ENCODE measurements at regions not wholly inside any gene's neighbourhood (a gene's known extent, or its start where the extent isn't known, plus 50 kb on each side); places are given as distances from the start of the nearest gene placed in this dataset.

DNA sequence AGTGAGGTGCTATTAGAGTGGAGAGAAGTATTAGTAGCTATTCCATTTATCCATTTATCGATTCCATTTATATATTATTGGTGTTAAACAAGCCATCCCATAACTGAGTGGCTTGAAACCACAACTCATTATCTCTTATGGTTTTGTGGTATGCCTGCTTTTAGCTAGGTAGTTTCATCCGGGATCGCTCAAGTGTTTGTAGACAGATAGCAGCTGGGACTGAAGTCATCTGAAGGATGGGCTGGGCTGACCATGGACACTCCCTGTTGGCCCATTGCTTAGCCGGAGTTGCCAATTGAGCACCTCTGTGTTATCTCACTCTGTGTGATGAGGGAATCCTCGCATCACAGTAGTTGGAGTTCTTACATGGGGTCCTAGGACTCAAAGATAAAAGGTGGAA is 622.5 kb downstream of the PLA2G4A start:
- DNase-seq = no peak

DNA sequence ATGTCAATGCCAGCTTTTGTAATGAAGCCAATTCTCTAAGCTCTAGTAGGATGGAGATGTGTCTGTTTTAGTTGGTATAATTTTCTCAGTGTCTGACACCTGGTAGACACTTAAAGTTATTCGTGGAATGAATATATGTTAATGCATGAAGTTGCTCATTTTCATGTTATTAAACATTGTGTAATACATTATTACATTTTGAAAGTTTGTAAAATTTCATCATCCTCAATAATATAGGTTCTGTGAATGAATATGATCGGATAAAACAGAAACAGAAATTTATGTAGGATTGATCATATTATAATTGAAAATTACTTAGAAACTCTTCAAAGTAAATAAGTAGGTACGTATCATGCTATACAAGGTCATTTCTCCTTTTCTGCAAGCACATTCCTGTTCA is 625.3 kb downstream of the PLA2G4A start:
- DNase-seq = no peak

DNA sequence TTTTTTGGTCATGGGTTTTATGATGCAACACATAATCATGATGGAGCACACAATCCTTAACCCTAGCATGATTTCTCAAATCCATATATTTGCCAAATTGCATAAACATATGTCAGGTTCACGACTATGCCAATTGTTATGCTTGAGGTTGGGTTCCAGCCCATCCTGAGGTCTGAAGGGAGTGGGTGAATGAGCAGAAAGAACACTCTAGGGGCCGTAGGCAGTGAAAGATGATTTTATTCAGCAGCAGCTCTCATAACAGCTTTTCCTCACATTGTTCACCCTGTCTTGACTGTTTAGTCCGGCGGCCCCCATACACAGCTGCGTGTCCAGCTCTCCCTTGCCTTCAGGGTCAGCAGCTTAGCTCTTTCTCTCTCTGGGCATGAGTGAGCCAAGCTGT is 627.7 kb downstream of the PLA2G4A start:
- DNase-seq = no peak

DNA sequence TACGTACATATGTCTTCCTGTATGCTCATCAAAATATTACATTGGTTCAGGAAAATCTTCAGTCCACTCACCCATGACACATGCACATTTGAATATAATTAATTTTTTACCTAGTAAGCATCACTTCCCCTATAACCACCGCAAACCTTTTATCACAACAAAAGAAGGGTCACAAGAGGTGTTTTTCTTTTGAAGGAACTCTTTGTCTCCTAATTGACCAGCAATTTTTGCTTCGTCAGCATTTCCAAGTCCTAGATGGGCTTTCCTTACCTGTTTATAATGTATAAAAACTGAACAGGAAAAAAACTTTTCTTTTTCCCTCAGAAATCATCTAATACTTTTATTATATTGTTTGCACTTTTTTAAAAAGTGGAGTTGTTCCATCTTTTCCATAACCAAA is 631.3 kb downstream of the PLA2G4A start:
- no peak for DNase-seq

DNA sequence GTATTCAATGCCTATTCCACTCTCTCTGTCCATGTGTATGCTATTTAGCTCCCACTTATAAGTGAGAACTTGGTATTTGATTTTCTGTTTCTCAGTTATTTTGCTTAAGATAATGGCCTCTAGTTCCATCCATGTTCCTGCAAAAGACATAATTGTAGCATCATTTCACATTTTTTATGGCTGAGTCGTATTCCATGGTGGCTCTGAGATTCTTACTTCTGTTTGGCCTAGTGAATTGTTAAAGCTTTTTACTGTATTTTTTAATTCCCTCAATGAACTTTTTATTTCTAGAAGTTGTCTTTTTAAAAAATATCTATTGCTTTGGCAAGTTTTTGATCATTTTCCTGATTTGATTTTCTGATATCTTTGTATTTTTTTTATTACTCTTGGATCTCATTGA is 635.6 kb downstream of the PLA2G4A start:
- DNase-seq = no peak

DNA sequence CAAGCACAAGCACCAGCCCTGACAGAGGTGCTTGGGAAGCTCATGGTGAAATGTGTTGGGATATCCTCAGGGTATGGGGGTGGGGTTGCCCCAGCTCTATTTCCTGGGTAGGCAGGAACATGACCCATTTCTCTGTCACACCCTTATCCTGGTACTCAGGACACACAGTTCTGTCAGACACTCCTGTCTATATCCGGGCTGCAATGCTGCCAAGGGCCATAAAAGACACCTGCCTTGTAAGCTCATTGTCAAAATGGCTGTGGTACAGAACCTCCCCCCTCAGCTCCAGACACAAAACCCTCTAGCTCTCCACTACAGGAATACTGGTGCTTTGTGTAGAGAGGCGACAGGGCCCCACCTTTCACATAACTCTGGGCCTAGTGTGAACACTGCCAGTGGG is 636.7 kb downstream of the PLA2G4A start:
- no peak for DNase-seq

DNA sequence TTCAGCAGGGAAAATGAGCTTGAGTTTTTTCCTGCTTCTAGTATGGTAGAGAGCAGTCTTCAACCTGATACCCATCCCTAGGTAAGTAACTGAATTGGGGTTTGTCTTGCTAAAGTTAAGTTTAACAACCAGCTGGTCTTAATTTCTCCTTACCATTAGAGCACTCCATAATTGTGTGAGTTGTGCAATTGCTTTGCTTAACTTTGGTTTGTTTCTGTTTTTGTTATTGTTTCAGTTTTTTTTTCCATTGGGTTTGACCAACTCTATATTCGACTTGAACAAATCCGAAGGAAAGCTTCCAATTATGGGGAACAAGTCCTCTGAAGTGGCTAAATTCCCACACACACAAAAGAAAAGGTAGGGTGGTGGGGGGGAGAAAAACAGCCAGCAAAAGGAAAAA is 641.1 kb downstream of the PLA2G4A start:
- DNase-seq = no peak

DNA sequence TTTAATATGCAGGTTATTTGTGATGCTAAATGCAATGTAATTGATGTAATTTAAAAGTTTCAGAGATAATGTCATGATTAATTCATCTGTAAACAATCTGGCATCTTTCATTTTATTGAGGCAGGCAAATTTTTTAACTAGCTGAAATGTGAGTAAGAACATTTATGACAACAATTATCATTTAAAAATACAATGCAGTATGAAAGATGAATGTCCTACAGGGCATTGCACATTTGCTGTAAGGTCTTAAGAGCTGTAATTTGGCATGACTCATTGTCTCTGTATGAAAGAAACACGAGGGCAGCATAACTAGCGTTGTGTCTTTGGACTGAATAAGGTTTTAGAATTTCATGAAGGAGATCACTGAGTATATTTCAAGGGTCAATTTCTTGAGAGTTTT is 642.8 kb downstream of the PLA2G4A start:
- DNase-seq = no peak

DNA sequence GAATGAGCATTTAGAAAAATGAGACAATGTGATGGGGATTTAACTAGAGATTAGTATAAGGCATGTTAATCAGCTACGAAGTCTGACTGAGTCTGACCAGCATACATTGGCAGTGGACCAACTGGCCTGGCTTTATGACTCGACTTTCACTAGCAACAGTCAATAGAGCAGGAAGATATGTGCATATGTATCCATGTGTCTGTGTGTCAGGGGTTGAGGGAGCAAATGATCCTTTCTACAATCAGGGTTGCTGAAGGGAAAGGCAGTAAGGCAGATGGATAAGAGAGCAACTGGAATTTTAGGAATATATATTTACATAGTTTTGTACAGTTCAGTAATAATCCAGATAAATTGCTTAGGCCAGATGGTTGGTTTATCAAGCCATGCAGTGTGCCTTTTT is 645.6 kb downstream of the PLA2G4A start:
- DNase-seq = no peak

DNA sequence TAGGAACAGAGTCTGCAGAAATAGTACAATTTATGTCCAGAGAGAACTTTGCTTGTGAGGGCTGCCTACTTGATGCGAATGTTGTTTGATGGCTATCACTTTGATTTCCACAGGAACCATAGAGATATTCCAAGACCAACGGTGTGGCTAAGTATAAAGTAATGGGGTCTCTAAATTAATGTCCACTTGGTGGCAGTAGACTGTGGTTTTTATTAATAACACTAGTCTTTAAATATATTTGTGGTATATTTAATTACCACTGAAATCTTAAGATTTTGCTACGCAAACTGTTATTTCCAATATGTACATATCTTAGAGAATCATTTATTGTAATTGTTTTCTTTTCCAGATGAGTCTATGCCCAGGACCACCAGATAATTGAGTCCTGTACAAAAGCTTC is 647.9 kb downstream of the PLA2G4A start:
- DNase-seq = no peak

DNA sequence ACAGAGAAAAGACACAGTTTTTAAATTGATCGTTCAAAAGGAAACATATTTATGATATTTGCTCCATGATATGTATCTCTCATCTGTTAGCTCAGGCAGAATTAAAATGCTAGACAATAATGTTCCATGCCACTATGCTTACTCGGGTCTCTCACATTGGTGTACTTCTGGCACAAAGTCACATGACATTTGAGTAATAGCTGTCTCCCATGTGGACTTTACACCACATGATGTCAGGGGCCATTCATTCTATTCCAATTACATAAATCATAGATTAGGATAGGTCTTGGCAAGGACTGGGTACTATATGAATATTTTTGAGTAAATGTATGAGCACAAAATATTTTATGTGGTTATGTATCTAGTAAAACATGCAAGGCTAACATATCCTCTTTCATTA is 648.4 kb downstream of the PLA2G4A start:
- no peak for DNase-seq

DNA sequence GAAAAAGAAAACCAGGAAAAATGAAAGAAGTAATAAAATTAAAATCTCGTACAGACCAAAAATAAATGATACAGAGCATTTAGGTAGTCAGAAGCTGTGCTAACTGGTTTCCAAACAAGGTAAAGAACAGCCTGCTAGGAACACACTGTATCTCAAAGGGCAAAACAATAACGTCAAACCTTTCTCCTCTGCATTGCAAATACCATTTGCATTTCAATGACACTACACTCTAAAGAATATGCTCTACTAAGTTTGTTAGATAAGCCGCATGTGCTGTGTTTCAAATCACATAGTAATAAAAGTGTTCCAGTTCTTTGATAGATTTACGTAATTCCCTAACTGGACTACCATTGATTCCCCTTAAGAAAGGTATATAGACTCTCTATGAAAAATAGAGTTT is 648.8 kb downstream of the PLA2G4A start:
- no peak for DNase-seq

DNA sequence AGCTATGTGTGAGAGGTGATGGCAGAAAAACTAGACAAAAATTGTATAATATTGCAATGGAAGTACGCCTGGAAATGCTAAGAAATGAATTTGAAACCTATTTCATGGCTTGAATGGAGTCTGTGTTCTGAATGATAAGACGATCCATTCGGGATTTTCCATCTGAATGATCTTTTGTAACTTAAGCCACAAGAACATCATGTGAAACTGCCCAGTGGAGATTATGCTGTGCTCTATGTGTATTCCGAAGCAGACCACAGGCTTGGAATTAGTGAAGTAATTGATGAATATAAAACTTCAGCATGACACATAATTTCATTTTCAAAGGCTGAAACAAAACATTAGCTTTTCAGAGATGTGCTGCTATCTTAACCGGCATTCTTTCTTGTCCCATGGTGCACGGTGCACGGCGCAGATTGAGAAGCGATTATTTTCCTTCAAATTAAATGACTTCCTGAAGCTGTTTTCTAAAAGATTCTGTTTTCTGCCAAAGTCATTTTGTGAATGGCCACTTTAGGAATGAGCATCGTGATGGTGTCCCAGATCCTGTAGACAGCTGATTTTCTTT is 652.9 kb downstream of the PLA2G4A start:
- no peak for DNase-seq

DNA sequence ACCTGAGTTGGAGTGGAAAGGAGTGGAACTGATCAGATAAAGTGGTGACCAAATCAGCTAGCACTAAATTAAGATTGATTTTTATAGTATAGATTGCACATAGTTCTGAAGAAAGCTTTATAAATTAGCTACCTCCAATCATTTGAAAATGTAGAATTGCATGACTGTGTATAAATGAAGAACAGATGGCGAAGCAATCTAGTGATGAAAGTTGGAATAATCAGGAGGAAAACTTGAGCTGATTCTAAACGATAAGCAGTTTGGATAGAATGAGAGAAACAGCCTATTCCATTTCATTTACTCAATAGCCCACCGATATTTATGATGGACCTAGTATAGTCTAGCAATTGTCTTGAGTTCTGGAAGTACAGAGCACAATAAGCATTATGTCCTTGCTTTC is 661.5 kb downstream of the PLA2G4A start:
- no peak for DNase-seq

DNA sequence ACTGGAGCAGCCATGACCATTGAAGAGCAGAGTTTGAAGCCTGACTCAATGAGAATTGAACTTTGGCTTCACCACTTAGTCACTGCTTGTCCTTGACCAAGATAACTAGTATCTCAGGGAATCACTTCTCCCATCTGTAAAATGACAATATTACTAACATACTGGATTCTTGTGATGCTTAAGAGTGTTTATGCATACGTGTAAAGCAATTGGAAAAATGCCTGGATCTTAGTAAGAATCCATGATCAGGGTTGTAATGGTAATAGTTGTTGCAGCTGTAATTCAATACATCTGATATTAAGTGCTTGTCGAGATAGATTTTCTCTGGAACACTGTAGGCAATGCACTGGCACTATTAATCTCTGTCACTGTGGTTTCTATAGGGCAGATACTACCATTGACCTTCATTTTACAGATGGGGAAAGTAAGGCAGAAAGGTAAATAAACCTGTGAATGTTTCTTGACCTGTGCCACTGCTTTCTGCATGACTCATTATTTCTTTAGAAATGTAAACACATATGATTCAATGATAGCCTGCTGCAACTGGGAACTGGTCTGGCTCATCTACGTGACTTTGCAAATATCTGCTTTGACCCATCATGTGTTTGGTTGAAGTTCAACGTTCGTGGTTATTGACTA is 662.5 kb downstream of the PLA2G4A start:
- DNase-seq = no peak

DNA sequence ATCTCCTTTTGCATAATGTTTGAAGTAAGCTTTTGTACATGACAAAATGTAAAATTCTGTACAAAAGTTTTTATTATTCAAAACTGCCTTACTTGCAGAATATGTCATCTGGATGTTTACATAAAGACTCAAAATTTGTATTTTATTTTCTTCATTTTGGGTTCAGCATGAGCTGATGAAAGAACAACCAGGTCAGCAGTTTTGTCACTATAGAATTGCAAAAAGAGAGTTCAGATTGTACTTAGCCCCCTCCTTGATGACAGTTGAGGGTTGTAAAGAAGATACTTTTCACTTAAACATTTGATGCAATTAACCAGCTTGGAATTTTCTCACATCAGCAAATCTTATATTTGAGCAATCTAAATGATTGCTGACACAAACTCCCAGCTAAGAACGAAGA is 669.3 kb downstream of the PLA2G4A start:
- DNase-seq = no peak

DNA sequence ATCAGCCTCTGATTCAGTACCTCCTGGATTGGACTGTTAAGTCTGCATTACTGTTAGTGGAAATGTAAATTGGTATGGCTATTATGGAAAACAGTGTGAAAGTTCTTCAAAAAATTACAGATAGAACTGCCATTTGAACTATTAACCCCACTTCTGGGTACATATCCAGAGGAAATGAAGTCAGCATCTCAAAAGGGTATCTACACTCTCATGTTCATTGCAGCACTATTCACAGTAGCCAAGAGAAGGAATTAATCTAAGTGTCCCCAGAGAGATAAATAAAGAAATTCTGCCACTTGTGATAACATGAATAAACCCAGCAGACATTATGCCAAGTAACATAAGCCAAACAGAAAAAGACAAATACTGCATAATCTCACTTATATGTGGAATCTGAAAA is 676.0 kb downstream of the PLA2G4A start:
- DNase-seq = no peak

DNA sequence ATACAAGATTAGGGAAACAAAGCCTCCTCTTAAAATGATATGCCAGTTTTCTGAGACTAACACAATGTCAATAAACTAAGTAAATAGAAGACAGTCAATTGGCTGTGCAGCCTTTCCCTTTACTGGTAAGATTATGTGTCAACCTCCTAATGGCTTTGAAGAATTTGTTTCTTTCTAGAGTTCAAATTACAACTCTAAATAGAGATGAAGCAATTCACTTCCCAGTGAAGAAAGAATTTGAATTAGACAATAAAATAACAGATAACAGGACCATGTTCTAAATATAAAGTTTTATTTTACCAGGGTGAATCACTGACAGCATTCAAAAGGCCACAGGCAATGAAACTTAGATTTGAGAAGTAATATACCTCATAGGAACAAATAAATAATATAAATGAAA is 680.3 kb downstream of the PLA2G4A start:
- DNase-seq = no peak

DNA sequence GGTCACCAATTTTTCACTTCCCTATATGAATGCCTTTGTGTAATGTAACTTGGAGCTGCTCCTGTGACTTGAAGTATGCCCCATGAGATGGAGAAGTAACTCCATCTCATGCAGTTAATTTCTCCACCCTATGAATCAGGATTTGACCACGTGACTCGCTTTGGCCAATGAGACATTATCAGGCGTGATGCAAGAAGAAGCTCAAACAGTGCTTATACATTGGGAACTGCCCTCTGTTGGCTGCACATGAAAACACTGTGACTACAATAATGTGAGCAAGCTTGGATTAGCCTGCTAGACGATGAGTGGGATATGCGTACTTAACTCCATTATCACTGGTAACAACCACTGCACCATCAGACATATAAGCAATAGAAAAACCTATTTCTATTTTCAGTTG is 684.4 kb downstream of the PLA2G4A start:
- no peak for DNase-seq

DNA sequence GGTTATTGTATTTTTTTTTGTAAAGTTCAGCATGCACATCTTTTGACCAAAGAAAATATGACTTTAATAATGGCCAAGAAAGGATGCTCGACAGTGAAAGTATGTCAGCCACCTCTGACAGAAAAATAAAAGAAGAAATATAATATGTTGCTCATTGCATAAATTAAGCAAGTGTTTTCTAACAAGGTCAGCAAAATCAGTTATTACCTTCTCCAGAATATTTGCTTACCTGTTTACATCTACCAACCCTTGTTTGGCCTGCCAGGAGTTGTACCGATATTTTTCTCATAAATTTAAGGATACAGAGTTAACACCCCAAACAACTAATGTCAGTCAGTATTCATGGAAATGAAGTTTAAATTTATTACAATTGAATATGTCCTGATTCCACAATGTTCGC is 685.4 kb downstream of the PLA2G4A start:
- DNase-seq = no peak

DNA sequence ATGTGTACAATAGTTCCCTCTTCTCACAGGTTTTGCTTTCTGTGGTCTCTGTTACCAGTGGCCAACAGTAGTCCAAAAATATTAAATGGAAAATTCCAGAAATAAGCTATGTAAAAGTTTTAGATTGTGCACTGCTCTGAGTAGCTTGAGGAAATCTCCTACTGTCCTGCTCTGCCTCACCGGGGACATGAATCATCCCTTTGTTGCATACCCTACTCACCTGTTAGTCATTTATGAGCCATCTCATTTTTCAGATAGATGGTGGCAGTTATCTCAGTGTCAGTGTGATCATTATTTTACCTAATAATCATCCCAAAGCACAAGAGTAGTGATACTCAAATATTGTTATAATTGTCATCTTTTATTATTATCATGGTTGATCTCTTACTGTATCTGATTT is 688.1 kb downstream of the PLA2G4A start:
- no peak for DNase-seq

DNA sequence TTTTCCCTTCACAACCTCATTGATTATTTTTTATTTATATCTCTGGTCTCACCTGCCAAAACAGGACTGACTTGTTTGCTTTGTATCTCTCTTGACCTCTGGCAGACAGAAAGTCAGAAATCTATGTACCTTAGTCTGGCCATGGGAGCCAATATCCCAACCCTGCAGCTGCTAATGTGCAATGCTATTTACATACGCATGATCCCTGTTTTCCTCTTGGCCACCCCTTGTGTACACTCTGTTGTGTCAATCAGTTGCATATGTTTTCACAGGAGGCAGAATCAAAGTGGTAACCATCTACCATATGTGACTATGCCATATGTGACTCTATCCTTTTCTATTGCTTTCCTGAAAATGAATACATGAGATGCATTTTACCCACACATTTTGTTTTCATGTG is 688.8 kb downstream of the PLA2G4A start:
- no peak for DNase-seq

DNA sequence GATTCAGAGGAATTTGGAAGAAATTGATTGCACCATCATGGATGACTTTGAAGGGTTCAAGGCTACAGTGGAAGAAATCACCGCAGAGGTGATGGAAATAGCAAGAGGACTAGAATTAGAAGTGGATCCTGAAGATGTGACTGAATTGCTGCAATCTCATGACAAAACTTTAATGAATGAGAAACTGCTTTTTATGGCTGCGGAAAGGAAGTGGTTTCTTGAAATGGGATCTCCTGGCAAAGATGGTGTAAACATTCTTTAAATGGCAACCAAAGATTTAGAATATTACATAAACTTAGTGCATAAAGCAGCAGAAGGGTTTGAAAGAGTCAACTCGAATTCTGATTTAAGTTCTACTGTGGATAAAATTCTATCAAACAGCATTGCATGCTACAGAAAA is 698.6 kb downstream of the PLA2G4A start:
- no peak for DNase-seq

DNA sequence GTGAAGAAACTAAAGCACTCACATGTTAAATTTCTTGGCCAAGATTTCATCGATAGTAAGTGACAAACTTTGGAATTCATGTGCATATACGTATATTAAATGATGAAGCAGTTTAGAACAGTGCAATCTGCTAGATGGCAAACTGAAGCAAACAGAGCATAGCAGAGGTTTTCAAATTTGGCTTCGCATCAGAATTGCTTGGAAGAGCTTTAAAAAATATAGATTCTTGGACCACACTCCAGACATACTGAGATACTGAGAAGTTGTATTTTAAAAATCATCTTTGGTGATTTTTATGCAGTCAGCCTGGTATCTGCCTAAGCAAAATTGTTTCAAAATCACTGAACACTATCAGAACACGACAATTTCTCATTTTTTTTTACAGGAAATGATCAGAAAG is 709.2 kb downstream of the PLA2G4A start:
- no peak for DNase-seq

DNA sequence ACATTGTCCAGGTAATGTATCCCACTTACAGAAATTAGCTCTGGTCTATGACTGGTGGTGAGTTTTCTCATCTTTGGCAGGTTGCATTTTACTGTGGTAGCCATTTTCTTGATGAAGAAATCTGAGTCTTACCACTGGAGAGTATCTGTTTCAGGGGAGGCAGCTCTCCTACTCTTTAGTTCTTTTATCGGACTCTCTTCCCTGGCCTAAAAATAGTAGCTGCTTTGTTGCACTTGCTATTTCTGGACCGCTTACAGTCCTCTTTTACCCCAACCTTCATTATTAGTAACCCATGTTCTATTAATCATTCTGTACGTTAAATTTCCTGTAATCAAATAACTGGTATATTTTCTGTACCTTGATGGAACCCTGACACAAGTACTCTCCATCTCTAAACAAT is 720.8 kb downstream of the PLA2G4A start:
- DNase-seq = no peak

DNA sequence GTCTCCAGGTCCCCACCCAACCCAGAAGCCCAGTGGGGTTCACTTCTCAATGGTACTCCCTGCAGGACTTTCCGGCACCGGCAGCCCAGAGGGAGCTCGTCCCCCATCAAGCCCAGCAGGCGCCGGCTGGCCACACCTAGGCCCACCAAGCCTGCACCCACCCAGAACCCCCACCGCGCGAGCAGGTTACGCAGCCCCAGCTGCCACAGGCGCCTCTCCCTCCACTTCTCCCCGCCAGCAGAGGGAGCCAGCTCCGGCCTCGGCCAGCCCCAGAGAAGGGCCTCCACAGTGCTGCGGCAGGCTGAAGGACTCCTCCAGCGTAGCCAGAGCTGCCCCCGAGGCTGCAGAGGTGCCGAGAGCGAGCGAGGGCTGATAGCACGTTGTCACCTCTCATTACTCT is 722.3 kb downstream of the PLA2G4A start:
- no peak for DNase-seq
